ENCODE measurements at regions not wholly inside any gene's neighbourhood (a gene's known extent, or its start where the extent isn't known, plus 50 kb on each side); places are given as distances from the start of the nearest gene placed in this dataset.
"Not testable (repeated sequence)": the region's sequence is repeated elsewhere in the genome, so short reads cannot be mapped to it uniquely, and the experiment has no call there.

DNA sequence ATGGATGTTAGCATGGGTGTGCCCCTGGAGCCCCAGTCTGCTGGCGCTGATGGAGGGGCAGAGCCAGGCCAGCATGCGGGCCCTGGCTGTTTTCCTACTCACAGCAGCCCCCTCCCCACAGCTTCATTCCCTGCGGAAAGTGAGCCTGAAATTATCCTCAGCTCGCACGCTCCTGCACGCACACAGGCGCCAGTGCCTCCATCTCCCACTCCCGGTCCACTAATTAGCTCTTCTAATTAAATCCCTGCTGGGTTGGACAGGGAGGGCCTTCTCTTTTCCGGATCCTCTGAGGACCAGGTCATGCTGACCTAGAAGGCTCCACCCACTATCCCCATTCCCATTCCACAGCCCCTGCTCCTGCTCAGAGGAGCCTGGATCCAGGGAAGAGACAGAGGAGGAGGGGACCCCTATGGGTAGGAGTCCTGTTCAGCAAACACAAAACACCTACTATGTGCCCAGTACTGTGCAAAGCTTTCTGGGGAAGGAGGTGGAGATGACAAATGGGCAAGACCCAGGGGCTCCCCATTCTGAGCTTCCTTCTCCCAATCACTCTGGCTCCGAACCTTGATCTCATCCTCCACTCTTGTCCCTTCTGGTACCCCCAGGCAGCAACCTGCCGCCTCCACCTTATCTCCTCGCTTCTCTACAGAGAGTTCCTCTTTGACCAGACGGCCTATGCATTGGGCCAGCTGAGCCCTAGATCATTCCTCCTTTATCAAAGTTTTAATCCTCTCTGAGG lies 70.2 kb upstream of the CCDC167 start:
- DNase-seq (ENCODE audit: insufficient read length, low spot score) (no peak), FAIRE-seq (no peak)
- TF ChIP-seq CTCF (IDR thresholded peaks at IDR 0.05; ENCODE audit: insufficient read depth, missing control alignments), result no peak

GRCh38 chr6:37569317-37569716 lies 69.6 kb upstream of the CCDC167 start:
- TF ChIP-seq CTCF (IDR thresholded peaks at IDR 0.05; ENCODE audit: insufficient read depth, missing control alignments), result no peak
- DNase-seq (ENCODE audit: insufficient read length, low spot score) (no peak), FAIRE-seq (no peak)

GRCh38 chr6:37566950-37567349 lies 67.3 kb upstream of the CCDC167 start:
- TF ChIP-seq CTCF (IDR thresholded peaks at IDR 0.05; ENCODE audit: insufficient read depth, missing control alignments), result no peak
- FAIRE-seq (no peak), DNase-seq (ENCODE audit: insufficient read length, low spot score) (no peak)

DNA sequence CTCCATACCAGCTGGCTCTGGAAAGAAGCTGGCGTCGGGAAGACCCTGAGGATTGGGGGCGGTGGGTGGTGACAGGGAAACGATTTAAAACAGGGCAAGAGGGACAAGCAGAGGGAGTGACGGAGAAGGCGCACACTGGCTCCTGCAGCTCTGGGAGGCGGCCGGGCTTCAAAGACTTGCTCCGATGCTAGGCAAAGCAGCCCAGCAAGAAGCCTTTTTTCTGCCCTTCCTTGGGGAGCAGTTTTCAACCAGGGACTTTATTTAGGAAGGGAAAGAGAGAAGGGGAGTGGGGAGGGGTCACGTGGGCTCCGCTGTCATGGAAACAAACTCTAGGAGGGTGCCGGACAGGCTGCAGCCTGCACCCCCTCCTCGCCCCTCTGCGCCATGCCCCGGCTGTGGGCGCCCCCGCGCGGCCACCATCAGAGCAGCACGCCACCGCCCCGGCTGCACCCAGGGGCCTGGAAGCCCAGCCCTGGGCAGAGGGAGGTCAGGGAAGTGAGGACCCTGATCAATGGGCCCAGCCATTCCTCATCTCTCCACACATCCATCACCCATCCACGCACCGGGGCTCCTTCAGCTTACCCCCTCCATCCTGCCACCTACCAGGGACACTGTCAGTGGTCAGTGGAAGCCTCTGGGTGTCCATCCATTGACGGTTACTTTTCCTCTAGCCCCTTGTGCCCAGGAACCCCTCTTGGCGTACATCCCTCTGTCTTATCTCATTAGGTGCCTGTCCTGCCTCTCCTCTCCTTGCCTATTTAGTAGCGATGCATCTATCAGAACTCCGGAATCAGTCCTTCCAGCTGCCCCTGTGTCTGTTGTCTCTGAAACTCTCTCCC lies 66.6 kb upstream of the CCDC167 start:
- TF ChIP-seq CTCF (IDR thresholded peaks at IDR 0.05; ENCODE audit: insufficient read depth, missing control alignments), result peak; percentile 69
- DNase-seq (ENCODE audit: insufficient read length, low spot score) (peak; percentile 80), FAIRE-seq (no peak)

GRCh38 chr6:37565267-37566110 lies 65.8 kb upstream of the CCDC167 start:
- TF ChIP-seq CTCF (IDR thresholded peaks at IDR 0.05; ENCODE audit: insufficient read depth, missing control alignments), result peak; percentile 29
- DNase-seq (ENCODE audit: insufficient read length, low spot score) (peak; percentile 66), FAIRE-seq (no peak)

GRCh38 chr6:37562926-37563288 lies 63.2 kb upstream of the CCDC167 start:
- not testable (repeated sequence) for FAIRE-seq; DNase-seq (ENCODE audit: insufficient read length, low spot score)

DNA sequence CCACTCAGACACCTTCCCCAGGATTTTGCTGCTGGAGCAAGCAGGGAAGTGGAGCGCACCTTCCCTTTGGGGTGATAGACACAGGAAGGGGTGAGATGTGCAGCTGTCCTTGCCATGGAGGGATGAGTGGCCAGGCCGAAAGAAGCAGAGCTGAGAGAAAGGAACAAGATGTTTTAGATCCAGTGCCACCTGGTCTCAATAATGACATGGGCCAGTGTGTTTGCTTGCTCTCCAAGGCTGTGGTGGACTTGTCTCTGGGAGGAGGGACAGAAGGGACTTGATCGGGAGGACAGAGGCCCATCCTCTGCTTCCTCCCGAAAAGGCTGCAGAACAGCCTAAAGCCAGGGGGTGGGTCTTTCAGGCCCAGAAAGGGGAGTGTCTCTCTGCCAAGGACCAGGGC lies 61.7 kb upstream of the CCDC167 start:
- FAIRE-seq, result no peak
- no peak for DNase-seq (ENCODE audit: insufficient read length, low spot score)
- no peak for TF ChIP-seq CTCF (IDR thresholded peaks at IDR 0.05; ENCODE audit: insufficient read depth, missing control alignments)

Data from D721Med (cell line).